Activated naive CD8-positive, alpha-beta T cell (primary cell): ENCODE measurements at regions not wholly inside any gene's neighbourhood (a gene's known extent, or its start where the extent isn't known, plus 50 kb on each side); places are given as distances from the start of the nearest gene placed in this dataset.
"Not testable (repeated sequence)": the region's sequence is repeated elsewhere in the genome, so short reads cannot be mapped to it uniquely, and the experiment has no call there.

ENCODE experiments used
- H3K27ac Mint-ChIP-seq: one replicate; pipeline ENCODE4 v1.8.0; 2021; ENCODE audit warnings: mixed read lengths
- H3K27me3 Mint-ChIP-seq: one replicate; pipeline ENCODE4 v1.8.0; 2021; ENCODE audit warnings: mixed read lengths
- H3K36me3 Mint-ChIP-seq: one replicate; pipeline ENCODE4 v1.8.0; 2021; ENCODE audit warnings: mixed read lengths
- H3K4me1 Mint-ChIP-seq: one replicate; pipeline ENCODE4 v1.8.0; 2021; ENCODE audit warnings: low read depth, mixed read lengths
- H3K4me3 Mint-ChIP-seq: one replicate; pipeline ENCODE4 v1.8.0; 2021; ENCODE audit warnings: mild to moderate bottlenecking, mixed read lengths
- H3K9me3 Mint-ChIP-seq: one replicate; pipeline ENCODE4 v1.8.0; 2021; ENCODE audit warnings: low read depth, mixed read lengths

DNA sequence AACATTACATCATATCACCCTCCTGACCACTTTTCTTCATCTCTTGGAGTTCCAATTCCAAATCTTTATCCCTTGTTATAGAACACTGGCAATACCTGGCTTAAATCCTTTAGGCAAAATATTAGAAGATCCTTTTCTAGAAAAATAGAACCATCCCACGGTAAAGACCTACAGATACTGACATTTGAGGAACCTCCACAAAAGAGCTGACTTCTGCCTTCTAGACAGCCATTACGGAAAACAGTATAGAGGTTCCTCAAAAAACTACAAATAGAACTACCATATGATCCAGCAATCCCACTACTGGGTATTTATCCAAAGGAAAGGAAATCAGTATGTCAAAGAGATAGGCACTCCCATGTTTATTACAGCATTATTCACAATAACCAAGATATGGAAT, 241.7 kb upstream of the AMIGO2 start:
- no peak overlapping the region for H3K27ac Mint-ChIP-seq
- H3K36me3 Mint-ChIP-seq: peaks cover 5% of the 10 kb centered on the region
- peaks cover 41% of the 10 kb centered on the region for H3K4me1 Mint-ChIP-seq
- H3K27me3 Mint-ChIP-seq: no peaks in the 10 kb centered on the region
- H3K4me3 Mint-ChIP-seq: no peak overlapping the region
- peaks cover 8% of the 10 kb centered on the region for H3K9me3 Mint-ChIP-seq

- peaks cover 44% of the 10 kb centered on the region for H3K4me1 Mint-ChIP-seq
- H3K27ac Mint-ChIP-seq: peak overlapping the region; percentile 42
- no peak overlapping the region for H3K4me3 Mint-ChIP-seq
- H3K36me3 Mint-ChIP-seq: peaks cover 5% of the 10 kb centered on the region
- H3K9me3 Mint-ChIP-seq: peaks cover 8% of the 10 kb centered on the region
- no peaks in the 10 kb centered on the region for H3K27me3 Mint-ChIP-seq
Measured at GRCh38 chr12:47319746-47320145, 240.0 kb upstream of the AMIGO2 start.

DNA sequence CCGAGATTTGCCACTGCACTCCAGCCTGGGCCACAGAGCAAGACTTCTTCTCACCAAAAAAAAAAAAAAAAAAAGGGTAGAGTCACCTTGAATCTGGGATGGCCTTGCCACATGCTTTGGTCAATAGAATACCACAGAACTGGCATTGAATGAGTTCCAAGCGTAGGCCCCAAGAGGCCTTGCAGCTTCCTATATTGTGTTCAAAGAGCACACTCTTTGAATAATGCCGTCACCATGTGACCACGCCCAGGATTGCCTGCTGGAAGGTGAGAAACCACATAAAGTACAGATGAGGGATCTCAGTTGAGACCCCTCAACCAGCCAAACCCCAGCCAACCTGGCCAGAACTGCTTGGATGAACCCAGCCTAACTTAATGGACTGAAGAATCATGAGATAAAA, 239.2 kb upstream of the AMIGO2 start:
- H3K9me3 Mint-ChIP-seq: peaks cover 8% of the 10 kb centered on the region
- no peak overlapping the region for H3K27ac Mint-ChIP-seq
- H3K36me3 Mint-ChIP-seq: peaks cover 5% of the 10 kb centered on the region
- H3K27me3 Mint-ChIP-seq: no peaks in the 10 kb centered on the region
- H3K4me3 Mint-ChIP-seq: no peak overlapping the region
- H3K4me1 Mint-ChIP-seq: peaks cover 45% of the 10 kb centered on the region

- Mint-ChIP-seq H3K9me3 (peaks cover 8% of the 10 kb centered on the region), H3K36me3 (peaks cover 3% of the 10 kb centered on the region), H3K4me1 (peaks cover 50% of the 10 kb centered on the region), H3K27me3 (no peaks in the 10 kb centered on the region), H3K4me3 (peak overlapping the region; percentile 9), H3K27ac (no peak overlapping the region)
Measured at GRCh38 chr12:47317175-47317915, 237.6 kb upstream of the AMIGO2 start.

GRCh38 chr12:47316609-47317049, 236.9 kb upstream of the AMIGO2 start:
- Mint-ChIP-seq H3K36me3 (peaks cover 3% of the 10 kb centered on the region), H3K9me3 (peaks cover 9% of the 10 kb centered on the region), H3K4me1 (peaks cover 51% of the 10 kb centered on the region), H3K4me3 (no peak overlapping the region), H3K27me3 (no peaks in the 10 kb centered on the region), H3K27ac (no peak overlapping the region)

DNA sequence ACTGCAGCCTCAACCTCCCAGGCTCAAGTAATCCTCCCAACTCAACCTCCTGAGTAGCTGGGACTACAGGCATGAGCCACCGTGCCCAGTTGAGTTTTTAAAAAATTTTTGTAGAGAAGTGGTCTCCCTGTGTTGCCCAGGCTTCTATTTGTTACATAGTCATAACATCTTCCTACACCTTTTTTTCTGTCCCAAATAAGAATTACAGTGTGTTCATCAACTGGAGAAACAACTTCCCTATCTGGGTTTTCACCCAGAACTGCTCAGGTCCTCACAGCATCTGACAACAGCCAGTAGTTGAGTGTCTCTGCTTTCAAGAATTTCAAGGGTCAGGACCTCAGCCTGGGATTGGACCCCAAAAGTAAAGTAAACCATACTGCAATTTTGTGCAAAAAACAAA, 235.2 kb upstream of the AMIGO2 start:
- H3K4me3 Mint-ChIP-seq: no peak overlapping the region
- H3K4me1 Mint-ChIP-seq: peaks cover 52% of the 10 kb centered on the region
- H3K9me3 Mint-ChIP-seq: peaks cover 13% of the 10 kb centered on the region
- peaks cover 4% of the 10 kb centered on the region for H3K36me3 Mint-ChIP-seq
- H3K27ac Mint-ChIP-seq: no peak overlapping the region
- H3K27me3 Mint-ChIP-seq: no peaks in the 10 kb centered on the region

DNA sequence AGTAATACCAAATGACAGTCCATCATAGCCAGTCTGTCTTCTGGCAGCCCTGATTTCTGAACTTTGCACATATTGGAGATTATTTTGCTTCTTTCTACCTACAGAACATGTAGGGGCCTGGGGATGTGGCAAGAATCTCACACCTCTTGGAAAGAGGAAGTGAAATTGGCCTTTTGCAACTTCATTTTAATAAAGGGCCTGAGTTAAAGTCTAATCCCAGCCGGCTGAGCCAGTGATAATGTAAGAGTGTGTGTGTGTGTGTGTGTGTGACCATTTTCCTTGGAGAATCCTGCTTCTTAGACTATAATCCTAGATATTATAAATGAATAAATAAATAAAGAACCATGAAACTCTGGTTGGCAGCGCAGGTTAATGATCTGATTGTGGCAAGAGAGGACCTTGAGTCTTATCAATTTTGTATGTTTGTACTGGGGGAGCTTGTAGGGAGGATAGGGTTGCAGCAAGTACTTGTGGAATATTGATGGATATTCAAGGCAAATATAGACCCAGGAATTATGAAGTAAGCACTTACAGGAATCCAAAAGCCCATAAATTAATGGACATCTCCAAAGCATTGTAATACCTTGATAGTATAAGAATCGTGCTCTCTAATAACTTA, 233.2 kb upstream of the AMIGO2 start:
- Mint-ChIP-seq H3K27ac (no peak overlapping the region), H3K9me3 (peaks cover 16% of the 10 kb centered on the region), H3K36me3 (peaks cover 10% of the 10 kb centered on the region), H3K27me3 (no peaks in the 10 kb centered on the region), H3K4me3 (no peak overlapping the region), H3K4me1 (peaks cover 56% of the 10 kb centered on the region)

DNA sequence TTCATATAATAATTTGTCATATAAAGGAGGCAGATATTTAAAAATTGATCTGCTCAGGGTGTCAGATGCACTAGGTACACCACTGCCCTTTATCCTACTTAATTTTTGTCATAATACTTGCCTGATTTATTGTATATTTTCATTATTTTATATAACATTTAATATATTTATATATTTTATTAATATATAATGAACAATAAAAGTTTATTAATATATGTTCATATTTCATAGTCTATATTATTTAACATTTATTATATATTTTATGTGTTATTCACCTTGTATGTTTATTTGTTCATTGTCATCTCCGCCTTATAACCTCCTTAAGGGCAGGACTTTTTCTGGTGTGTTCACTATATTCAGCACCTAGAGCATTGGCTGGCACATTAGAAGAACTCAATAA, 232.4 kb upstream of the AMIGO2 start:
- H3K36me3 Mint-ChIP-seq: peaks cover 11% of the 10 kb centered on the region
- H3K4me3 Mint-ChIP-seq: no peak overlapping the region
- H3K4me1 Mint-ChIP-seq: peaks cover 63% of the 10 kb centered on the region
- H3K27me3 Mint-ChIP-seq: no peaks in the 10 kb centered on the region
- peaks cover 16% of the 10 kb centered on the region for H3K9me3 Mint-ChIP-seq
- H3K27ac Mint-ChIP-seq: no peak overlapping the region

DNA sequence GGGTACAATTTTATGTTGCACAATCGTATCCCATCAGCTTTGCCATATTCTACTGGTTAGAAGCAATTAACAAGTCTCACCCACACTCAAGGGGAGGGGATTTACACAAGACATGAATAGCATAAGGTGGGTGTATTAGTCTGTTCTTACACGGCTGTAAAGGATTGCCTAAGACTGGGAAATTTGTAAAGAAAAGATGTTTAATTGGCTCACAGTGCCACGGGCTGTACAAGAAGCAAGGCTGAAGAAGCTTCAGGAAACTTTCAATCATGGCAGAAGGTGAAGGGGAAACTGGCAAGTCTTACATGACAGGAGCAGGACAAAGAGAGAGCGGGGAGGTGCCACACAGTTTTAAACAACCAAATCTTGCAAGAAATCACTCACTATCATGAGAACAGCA, 231.8 kb upstream of the AMIGO2 start:
- H3K4me3 Mint-ChIP-seq: no peak overlapping the region
- peak overlapping the region; percentile 82 for H3K27ac Mint-ChIP-seq
- no peaks in the 10 kb centered on the region for H3K27me3 Mint-ChIP-seq
- H3K36me3 Mint-ChIP-seq: peaks cover 17% of the 10 kb centered on the region
- H3K9me3 Mint-ChIP-seq: peaks cover 16% of the 10 kb centered on the region
- peaks cover 63% of the 10 kb centered on the region for H3K4me1 Mint-ChIP-seq

GRCh38 chr12:47311010-47311409, 231.3 kb upstream of the AMIGO2 start:
- Mint-ChIP-seq H3K4me3 (no peak overlapping the region), H3K27ac (peak overlapping the region; percentile 18), H3K4me1 (peaks cover 64% of the 10 kb centered on the region), H3K9me3 (peaks cover 16% of the 10 kb centered on the region), H3K27me3 (no peaks in the 10 kb centered on the region), H3K36me3 (peaks cover 20% of the 10 kb centered on the region)

DNA sequence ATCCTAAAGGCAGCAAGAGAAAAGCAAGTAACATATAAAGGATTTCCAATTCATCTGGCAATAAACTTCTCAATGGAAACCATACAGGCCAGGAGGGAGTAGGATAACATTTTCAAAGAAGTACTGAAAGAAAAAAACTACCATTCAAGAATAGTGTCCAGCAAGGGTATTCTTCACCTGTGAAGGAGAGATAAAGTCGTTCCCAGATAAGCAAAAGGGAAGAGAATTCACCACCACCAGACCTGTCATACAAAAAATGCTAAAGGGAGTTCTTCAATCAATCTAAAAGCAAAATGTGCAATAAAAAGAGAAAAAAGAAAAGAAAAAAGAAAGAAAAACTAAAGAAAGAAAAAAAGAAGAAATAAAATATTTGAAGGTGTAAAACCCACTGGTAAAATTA, 228.9 kb upstream of the AMIGO2 start:
- no peaks in the 10 kb centered on the region for H3K27me3 Mint-ChIP-seq
- H3K4me3 Mint-ChIP-seq: peak overlapping the region; percentile 15
- H3K9me3 Mint-ChIP-seq: peaks cover 16% of the 10 kb centered on the region
- H3K4me1 Mint-ChIP-seq: peaks cover 66% of the 10 kb centered on the region
- peak overlapping the region; percentile 72 for H3K27ac Mint-ChIP-seq
- peaks cover 28% of the 10 kb centered on the region for H3K36me3 Mint-ChIP-seq

- Mint-ChIP-seq H3K4me1 (peaks cover 67% of the 10 kb centered on the region), H3K27me3 (no peaks in the 10 kb centered on the region), H3K4me3 (peak overlapping the region; percentile 94), H3K27ac (peak overlapping the region; percentile 96), H3K36me3 (peaks cover 32% of the 10 kb centered on the region), H3K9me3 (peaks cover 16% of the 10 kb centered on the region)
Measured at GRCh38 chr12:47307680-47308399, 228.1 kb upstream of the AMIGO2 start.

GRCh38 chr12:47306773-47307679, 227.3 kb upstream of the AMIGO2 start:
- H3K27ac Mint-ChIP-seq: peak overlapping the region; percentile 96
- peaks cover 16% of the 10 kb centered on the region for H3K9me3 Mint-ChIP-seq
- peaks cover 32% of the 10 kb centered on the region for H3K36me3 Mint-ChIP-seq
- H3K4me1 Mint-ChIP-seq: peaks cover 70% of the 10 kb centered on the region
- not testable (repeated sequence) for H3K27me3 Mint-ChIP-seq
- H3K4me3 Mint-ChIP-seq: peak overlapping the region; percentile 94

GRCh38 chr12:47306130-47306529, 226.4 kb upstream of the AMIGO2 start:
- Mint-ChIP-seq H3K4me1 (peaks cover 75% of the 10 kb centered on the region), H3K27ac (peak overlapping the region; percentile 96), H3K4me3 (peak overlapping the region; percentile 94), H3K36me3 (peaks cover 32% of the 10 kb centered on the region), H3K9me3 (peaks cover 12% of the 10 kb centered on the region), H3K27me3 (no peaks in the 10 kb centered on the region)
